A673 (cell line): ENCODE measurements at regions not wholly inside any gene's neighbourhood (a gene's known extent, or its start where the extent isn't known, plus 50 kb on each side); places are given as distances from the start of the nearest gene placed in this dataset.
"Not testable (repeated sequence)": the region's sequence is repeated elsewhere in the genome, so short reads cannot be mapped to it uniquely, and the experiment has no call there.

ENCODE experiments used
- BruUV-seq: library from RNA; stranded (reverse); fragments of 400-500 nt; replicated peaks from 2 replicates; lab custom pipeline; 2021; lab: Mats Ljungman, UMichigan
- CTCF ChIA-PET: fragments of 300-600 bp; sonication (Branson Sonifier 250); formaldehyde crosslinking; loops from one replicate; lab custom pipeline; 2022; ENCODE audit warnings: antibody characterized with exemption; lab: Charles Lee
- POLR2A ChIA-PET: fragments of 300-600 bp; sonication (Branson Sonifier 250); formaldehyde crosslinking; loops from one replicate; lab custom pipeline; 2022; ENCODE audit warnings: antibody characterized with exemption; ENCODE audit not compliant: low non-redundant PET; lab: Charles Lee
- DNase-seq: peaks from one replicate; pipeline ENCODE4 v3.0.0-alpha.2; 2015; ENCODE audit warnings: low spot score
- H3K27ac ChIP-seq: fragments of 200-600 bp; sonication (generic); 2 replicates; pipeline ENCODE4 v1.5.1; 2016; ENCODE audit warnings: mixed run types, low read depth, mild to moderate bottlenecking, mixed read lengths, antibody characterized with exemption, low read length; ENCODE audit not compliant: poor library complexity, severe bottlenecking
- H3K27me3 ChIP-seq: fragments of 200-600 bp; sonication (generic); replicated peaks from 2 replicates; pipeline ENCODE4 v1.6.1; 2017; ENCODE audit warnings: mixed run types, low read depth, mild to moderate bottlenecking, mixed read lengths, antibody characterized with exemption, low read length; ENCODE audit not compliant: insufficient read depth, poor library complexity
- H3K36me3 ChIP-seq: fragments of 200-600 bp; sonication (generic); 2 replicates; pipeline ENCODE4 v1.6.1; 2016; ENCODE audit warnings: mixed run types, mild to moderate bottlenecking, mixed read lengths, antibody characterized with exemption, low read length; ENCODE audit not compliant: insufficient read depth, poor library complexity, severe bottlenecking
- H3K4me1 ChIP-seq: fragments of 200-600 bp; sonication (generic); 2 replicates; pipeline ENCODE4 v1.6.1; 2017; ENCODE audit warnings: mixed run types, mild to moderate bottlenecking, mixed read lengths, antibody characterized with exemption, low read length; ENCODE audit not compliant: insufficient read depth, poor library complexity, severe bottlenecking
- H3K4me3 ChIP-seq: fragments of 200-600 bp; sonication (generic); 2 replicates; pipeline ENCODE4 v1.5.1; 2016; ENCODE audit warnings: low read depth, mixed run types, mild to moderate bottlenecking, mixed read lengths, low read length; ENCODE audit not compliant: poor library complexity, severe bottlenecking
- H3K9me3 ChIP-seq: fragments of 200-600 bp; sonication (generic); 2 replicates; pipeline ENCODE4 v1.6.1; 2016; ENCODE audit warnings: mixed run types, low read depth, mild to moderate bottlenecking, mixed read lengths, antibody characterized with exemption, low read length; ENCODE audit not compliant: poor library complexity, severe bottlenecking
- CTCF ChIP-seq: fragments of 300-800, 200-600 bp; sonication (generic); conservative IDR thresholded peaks from 2 replicates; pipeline ENCODE4 v1.5.1; 2017; ENCODE audit warnings: low read depth, mild to moderate bottlenecking, antibody characterized with exemption, low read length, moderate library complexity, mixed read lengths
- EZH2 ChIP-seq: fragments of 200-600 bp; sonication (generic); IDR thresholded peaks from 2 replicates; pipeline ENCODE4 v1.6.1; 2017; ENCODE audit warnings: borderline replicate concordance, low read depth, mild to moderate bottlenecking, mixed read lengths, antibody characterized with exemption, low read length; ENCODE audit not compliant: poor library complexity, severe bottlenecking
- intact Hi-C: fragments of 100-400 bp; cut with micrococcal nuclease; formaldehyde crosslinking; loops from one replicate; pipeline ENCODE4 v1.10.0; 2022; ENCODE audit not compliant: unreplicated experiment

DNA sequence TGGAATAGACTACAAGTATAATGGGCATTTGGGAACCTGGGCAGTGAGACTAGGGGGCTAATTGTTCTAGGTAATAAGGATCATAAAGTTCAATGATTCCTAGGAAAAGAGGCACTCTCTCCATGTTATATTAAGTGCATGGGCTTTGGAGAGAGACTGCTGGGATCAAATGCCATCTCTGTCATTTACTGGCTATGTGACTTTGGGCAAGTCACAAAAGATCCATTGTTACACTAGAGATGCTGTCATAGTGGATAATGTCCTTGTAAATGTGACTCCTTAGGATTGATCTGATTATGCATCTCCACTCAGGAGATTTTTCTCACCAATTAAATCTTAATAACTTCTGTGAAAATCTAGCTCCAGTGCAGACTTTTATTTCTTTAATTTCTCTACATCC is 156.3 kb upstream of the CACNA2D1 start:
- Histone ChIP-seq H3K9me3 (no peaks in the 10 kb centered on the region), H3K36me3 (no peaks in the 10 kb centered on the region), H3K4me1 (peaks cover 29% of the 10 kb centered on the region), H3K27me3 (no peaks in the 10 kb centered on the region), H3K27ac (no peak overlapping the region), H3K4me3 (no peak overlapping the region)
- no peak for DNase-seq
- no TSS peak for BruUV-seq
- intact Hi-C loops: loop anchor here (2.0 to 5.0 kb wide), 3 partner anchors 428 to 1103 kb away; no protein-coding TSS in a partner anchor
- CTCF ChIA-PET: interaction anchor here (1.4 kb wide), 1 partner anchor 28 kb away, joined by 3 read pairs; no protein-coding TSS in a partner anchor
- POLR2A ChIA-PET: no interaction called here
- TF ChIP-seq CTCF (no peak), EZH2 (no peak)

DNA sequence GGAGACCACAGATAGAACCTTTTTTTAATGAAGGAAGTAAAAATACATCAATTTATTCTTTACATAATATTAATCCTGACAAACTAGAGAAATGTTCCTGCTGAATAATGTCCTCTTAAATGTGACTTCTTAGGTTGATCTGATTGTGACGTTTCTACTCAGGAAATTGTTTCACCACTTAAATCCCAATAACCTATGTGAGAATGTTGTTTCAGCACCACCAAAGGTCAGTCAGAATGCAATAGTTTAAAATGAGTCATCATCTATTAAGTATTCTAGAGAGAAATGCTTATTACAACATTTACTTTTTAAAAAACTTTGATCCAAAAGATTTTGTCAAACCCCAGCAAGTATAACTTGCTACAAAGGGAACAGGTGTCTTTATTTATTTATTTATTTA is 155.4 kb upstream of the CACNA2D1 start:
- H3K9me3 ChIP-seq: no peaks in the 10 kb centered on the region
- no peak overlapping the region for H3K27ac ChIP-seq
- DNase-seq: peak; percentile 28
- ChIA-PET CTCF (no interaction called here), POLR2A (no interaction called here)
- H3K4me3 ChIP-seq: no peak overlapping the region
- H3K36me3 ChIP-seq: no peaks in the 10 kb centered on the region
- no peaks in the 10 kb centered on the region for H3K27me3 ChIP-seq
- BruUV-seq: no TSS peak
- intact Hi-C loops: no loop called here
- no peak for TF ChIP-seq CTCF
- TF ChIP-seq EZH2: no peak
- H3K4me1 ChIP-seq: peaks cover 38% of the 10 kb centered on the region

DNA sequence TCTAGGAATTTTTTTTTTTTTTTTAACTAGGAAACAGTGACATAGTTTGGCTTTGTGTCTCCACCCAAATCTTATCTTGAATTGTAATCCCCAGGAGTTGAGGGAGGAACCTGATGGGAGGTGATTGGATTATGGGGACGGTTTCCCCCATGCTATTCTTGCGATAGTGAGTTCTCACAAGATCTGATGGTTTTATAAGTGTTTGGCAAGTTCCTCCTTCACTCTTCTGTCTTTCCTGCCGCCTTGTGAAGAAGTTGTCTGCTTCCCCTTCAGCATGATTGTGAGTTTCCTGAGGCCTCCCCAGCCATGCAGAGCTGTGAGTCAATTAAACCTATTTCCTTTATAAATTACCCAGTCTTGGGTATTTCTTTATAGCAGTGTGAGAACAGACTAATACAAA is 152.2 kb upstream of the CACNA2D1 start:
- H3K27me3 ChIP-seq, BruUV-seq, H3K36me3 ChIP-seq, intact Hi-C loops, H3K27ac ChIP-seq, POLR2A ChIA-PET, H3K4me3 ChIP-seq, H3K9me3 ChIP-seq: not testable (repeated sequence)
- DNase-seq: peak; percentile 87
- CTCF ChIA-PET: interaction anchor here (0.9 kb wide), 1 partner anchor 362 kb away, joined by 5 read pairs; no protein-coding TSS in a partner anchor
- H3K4me1 ChIP-seq: peaks cover 45% of the 10 kb centered on the region

- CTCF ChIA-PET: interaction anchor here (0.9 kb wide), 1 partner anchor 361 kb away, joined by 5 read pairs; no protein-coding TSS in a partner anchor
- BruUV-seq: no TSS peak
- POLR2A ChIA-PET: no interaction called here
- no peaks in the 10 kb centered on the region for H3K9me3 ChIP-seq
- TF ChIP-seq CTCF (no peak), EZH2 (no peak)
- H3K27me3 ChIP-seq: no peaks in the 10 kb centered on the region
- intact Hi-C loops: no loop called here
- H3K27ac ChIP-seq: peak overlapping the region; percentile 52
- H3K4me3 ChIP-seq: peak overlapping the region; percentile 22
- H3K36me3 ChIP-seq: no peaks in the 10 kb centered on the region
- peak; percentile 82 for DNase-seq
- peaks cover 39% of the 10 kb centered on the region for H3K4me1 ChIP-seq
Measured at GRCh38 chr7:82595176-82595575, 151.6 kb upstream of the CACNA2D1 start.
